ENCODE measurements at regions not wholly inside any gene's neighbourhood (a gene's known extent, or its start where the extent isn't known, plus 50 kb on each side); places are given as distances from the start of the nearest gene placed in this dataset.
"Not testable (repeated sequence)": the region's sequence is repeated elsewhere in the genome, so short reads cannot be mapped to it uniquely, and the experiment has no call there.

- DNase-seq (ENCODE audit: low spot score): no peak
Observed at GRCh38 chr16:86716649-86717048, 138.3 kb downstream of the FOXL1 start.

- no peak for DNase-seq (ENCODE audit: low spot score)
Observed at GRCh38 chr16:86718118-86718517, 139.8 kb downstream of the FOXL1 start.

- no peak for DNase-seq (ENCODE audit: low spot score)
Observed at GRCh38 chr16:86722970-86723369, 144.6 kb downstream of the FOXL1 start.

- DNase-seq (ENCODE audit: low spot score): no peak
Observed at GRCh38 chr16:86723689-86724088, 145.3 kb downstream of the FOXL1 start.

- DNase-seq (ENCODE audit: low spot score): no peak
Observed at GRCh38 chr16:86725401-86725800, 147.1 kb downstream of the FOXL1 start.

- no peak for DNase-seq (ENCODE audit: low spot score)
Observed at GRCh38 chr16:86726340-86726739, 148.0 kb downstream of the FOXL1 start.

GRCh38 chr16:86727131-86727530, 148.8 kb downstream of the FOXL1 start:
- no peak for DNase-seq (ENCODE audit: low spot score)

- DNase-seq (ENCODE audit: low spot score): no peak
Observed at GRCh38 chr16:86727632-86728031, 149.3 kb downstream of the FOXL1 start.

- DNase-seq (ENCODE audit: low spot score): no peak
Observed at GRCh38 chr16:86729686-86730085, 151.3 kb downstream of the FOXL1 start.

GRCh38 chr16:86730086-86730485, 151.7 kb downstream of the FOXL1 start:
- no peak for DNase-seq (ENCODE audit: low spot score)

GRCh38 chr16:86730597-86730996, 152.2 kb downstream of the FOXL1 start:
- DNase-seq (ENCODE audit: low spot score): no peak

GRCh38 chr16:86732621-86733295, 154.4 kb downstream of the FOXL1 start:
- no peak for DNase-seq (ENCODE audit: low spot score)

GRCh38 chr16:86733546-86734254, 155.4 kb downstream of the FOXL1 start:
- no peak for DNase-seq (ENCODE audit: low spot score)

GRCh38 chr16:86734543-86735460, 156.5 kb downstream of the FOXL1 start:
- DNase-seq (ENCODE audit: low spot score): no peak

GRCh38 chr16:86735727-86736126, 157.4 kb downstream of the FOXL1 start:
- no peak for DNase-seq (ENCODE audit: low spot score)

- DNase-seq (ENCODE audit: low spot score): no peak
Observed at GRCh38 chr16:86736502-86736901, 158.2 kb downstream of the FOXL1 start.

GRCh38 chr16:86737083-86737482, 158.7 kb downstream of the FOXL1 start:
- DNase-seq (ENCODE audit: low spot score): no peak

- not testable (repeated sequence) for DNase-seq (ENCODE audit: low spot score)
Observed at GRCh38 chr16:86738322-86738721, 160.0 kb downstream of the FOXL1 start.

- no peak for DNase-seq (ENCODE audit: low spot score)
Observed at GRCh38 chr16:86739178-86739577, 160.8 kb downstream of the FOXL1 start.

GRCh38 chr16:86739808-86740207, 161.5 kb downstream of the FOXL1 start:
- no peak for DNase-seq (ENCODE audit: low spot score)

GRCh38 chr16:86740298-86740697, 161.9 kb downstream of the FOXL1 start:
- DNase-seq (ENCODE audit: low spot score): no peak

- DNase-seq (ENCODE audit: low spot score): no peak
Observed at GRCh38 chr16:86740906-86741799, 162.8 kb downstream of the FOXL1 start.

Data from D341Med (cell line).